Stimulated activated CD4-positive, alpha-beta T cell treated with anti-CD3 and anti-CD28 coated beads, Interleukin-2, amount 100 ng/mL, for 48 hours (primary cell): ENCODE measurements at regions not wholly inside any gene's neighbourhood (a gene's known extent, or its start where the extent isn't known, plus 50 kb on each side); places are given as distances from the start of the nearest gene placed in this dataset.

ENCODE experiments used
- DNase-seq, 2 donors: peaks; one replicate each; pipeline ENCODE4 v3.0.0-alpha.2; 2020

GRCh38 chr3:117695871-117696645, 986.5 kb downstream of the TUSC7 start:
- no peak for DNase-seq

DNA sequence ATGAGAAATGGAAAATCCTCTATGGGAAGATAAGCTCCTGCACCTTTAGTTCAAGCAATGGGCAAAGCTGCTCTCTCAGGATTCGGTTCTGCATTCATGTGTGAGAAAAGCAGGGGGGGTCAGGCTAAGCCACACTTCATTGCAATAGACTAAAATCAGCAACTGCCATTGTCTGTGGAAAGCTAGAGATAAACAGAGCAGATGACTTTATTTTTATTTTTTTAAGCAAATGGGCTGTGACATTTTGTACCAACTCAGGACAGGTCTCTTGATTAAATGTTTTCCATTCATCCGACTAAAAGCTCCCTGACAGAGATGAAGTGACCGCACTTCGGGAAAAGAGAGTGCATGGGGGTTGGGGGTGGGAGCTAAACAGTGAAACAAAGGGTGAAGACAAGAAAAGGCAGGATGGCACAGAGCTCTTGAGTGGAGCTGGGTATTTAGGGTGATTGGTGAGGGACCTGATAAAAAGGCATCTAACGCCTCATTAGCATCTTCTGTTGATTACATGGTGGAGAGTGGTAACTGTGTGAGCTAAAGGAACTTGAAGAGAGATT, 987.4 kb downstream of the TUSC7 start:
- DNase-seq = no peak

DNA sequence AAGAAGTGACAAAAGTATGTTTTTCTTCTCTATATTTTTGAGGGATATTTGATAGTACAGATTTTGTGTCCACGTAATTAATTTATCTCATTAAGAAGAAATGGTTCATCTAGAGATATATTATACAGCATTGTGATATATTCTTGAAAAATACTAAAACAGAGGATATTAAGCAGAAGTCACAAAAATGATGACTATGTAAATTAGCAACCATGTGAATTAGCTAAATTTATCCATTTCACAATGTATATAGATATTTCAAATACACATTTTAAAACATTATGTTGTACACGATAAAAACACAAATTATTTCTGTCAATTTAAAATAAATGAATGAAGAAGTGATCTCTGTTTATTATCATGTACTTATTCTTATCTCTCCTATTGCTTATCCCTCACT, 989.5 kb downstream of the TUSC7 start:
- DNase-seq = no peak

DNA sequence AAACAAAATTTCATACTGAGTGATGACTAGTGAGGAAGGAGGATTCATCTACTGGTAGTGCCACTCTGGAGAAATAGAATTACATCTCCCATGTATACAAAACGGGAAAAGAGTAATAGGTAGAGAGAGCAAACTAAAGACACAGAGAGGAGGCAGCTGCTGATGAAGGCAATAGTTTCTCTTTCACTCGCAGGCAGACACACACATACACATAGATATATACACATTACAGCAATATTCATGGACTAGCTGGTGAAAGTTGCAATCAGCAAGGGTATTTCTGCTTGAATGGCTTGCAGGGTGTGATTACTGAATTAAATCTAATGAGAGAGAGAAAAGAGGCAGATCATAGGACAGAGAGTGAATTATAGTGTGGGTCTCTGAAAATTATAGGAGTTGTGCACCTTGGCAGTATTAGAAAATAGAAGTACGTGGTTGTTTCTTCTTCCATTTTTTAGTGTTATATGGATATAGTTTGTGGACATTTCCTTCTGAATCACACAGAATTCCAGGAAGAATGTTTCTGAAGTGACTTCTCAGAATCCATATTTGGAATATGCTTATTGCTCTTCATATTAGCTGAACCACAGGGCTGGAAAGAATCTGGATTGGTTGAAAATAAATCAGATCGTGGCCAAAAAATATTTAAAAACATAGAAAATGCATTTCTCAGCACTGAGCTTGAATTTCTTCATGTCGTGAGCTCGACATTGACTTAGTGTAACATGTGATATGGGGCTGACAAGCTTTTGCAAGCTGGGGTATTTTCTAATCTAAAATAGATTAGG, 991.2 kb downstream of the TUSC7 start:
- no peak for DNase-seq

DNA sequence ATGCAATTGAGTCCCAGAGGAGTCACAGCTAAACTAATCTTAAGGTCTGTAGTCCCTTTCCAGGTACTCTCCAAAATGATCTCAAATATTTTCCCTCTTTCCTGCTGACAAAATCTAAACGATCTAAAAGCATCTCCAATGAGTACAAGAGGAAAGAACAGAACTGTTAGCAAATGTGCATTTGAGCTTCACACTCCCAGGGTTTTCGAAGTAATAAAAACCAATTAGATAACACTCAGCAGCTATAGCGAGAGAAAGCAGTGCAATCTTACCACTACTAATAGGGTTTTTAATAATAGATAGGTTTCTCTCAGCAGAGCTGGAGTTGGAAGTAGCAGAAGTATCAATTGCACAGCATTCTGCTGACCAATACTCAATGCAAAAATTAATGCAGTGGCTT, 995.4 kb downstream of the TUSC7 start:
- no peak for DNase-seq

GRCh38 chr3:117706037-117706436, 996.5 kb downstream of the TUSC7 start:
- DNase-seq = no peak

GRCh38 chr3:117706756-117707155, 997.2 kb downstream of the TUSC7 start:
- no peak for DNase-seq

- DNase-seq = no peak
Observed at GRCh38 chr3:117708601-117709000, 999.0 kb downstream of the TUSC7 start.

- DNase-seq = no peak
Observed at GRCh38 chr3:117709108-117709507, 999.5 kb downstream of the TUSC7 start.

GRCh38 chr3:117710501-117710900, 1000.9 kb downstream of the TUSC7 start:
- no peak for DNase-seq

- no peak for DNase-seq
Observed at GRCh38 chr3:117719316-117719926, 1009.8 kb downstream of the TUSC7 start.

- no peak for DNase-seq
Observed at GRCh38 chr3:117721866-117722265, 1012.3 kb downstream of the TUSC7 start.

GRCh38 chr3:117722856-117723255, 1013.3 kb downstream of the TUSC7 start:
- no peak for DNase-seq

DNA sequence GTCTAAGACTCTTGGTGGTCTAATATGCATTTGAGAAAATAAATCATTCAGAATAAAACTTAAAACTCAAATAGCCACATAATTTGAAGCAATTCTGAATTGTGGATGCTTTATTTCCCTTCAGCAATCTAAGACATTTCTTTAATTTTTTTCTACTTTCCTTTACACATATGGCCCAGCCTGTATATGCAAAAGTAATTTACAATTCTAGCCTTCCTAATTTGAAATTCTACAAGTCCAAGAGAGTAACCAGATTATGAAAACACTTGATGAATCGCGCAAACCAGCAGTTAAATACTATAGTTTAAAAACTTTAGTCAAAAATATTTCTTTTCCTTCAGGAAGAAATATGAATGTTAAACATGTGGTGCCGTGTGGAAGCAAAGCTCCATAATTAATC, 1014.2 kb downstream of the TUSC7 start:
- DNase-seq = no peak

DNA sequence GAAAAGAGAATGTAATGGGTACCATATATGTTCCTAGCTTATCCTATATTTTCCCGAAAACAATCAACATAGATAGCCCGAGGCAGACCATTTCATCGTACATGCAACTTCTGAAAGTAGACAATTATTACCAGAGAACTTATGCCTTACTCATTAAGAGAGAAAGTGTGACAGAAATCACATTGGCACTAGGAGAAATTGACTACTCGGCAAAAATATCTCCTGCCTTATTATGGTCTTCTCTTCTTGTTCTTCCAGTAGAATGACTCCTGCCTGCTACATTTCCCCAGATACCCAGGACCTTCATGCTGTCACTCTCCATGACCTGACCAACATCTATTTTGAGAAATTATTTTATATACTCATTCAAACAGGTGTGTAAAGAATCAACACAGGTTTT, 1015.7 kb downstream of the TUSC7 start:
- DNase-seq = no peak

- DNase-seq = no peak
Observed at GRCh38 chr3:117726776-117727175, 1017.2 kb downstream of the TUSC7 start.

DNA sequence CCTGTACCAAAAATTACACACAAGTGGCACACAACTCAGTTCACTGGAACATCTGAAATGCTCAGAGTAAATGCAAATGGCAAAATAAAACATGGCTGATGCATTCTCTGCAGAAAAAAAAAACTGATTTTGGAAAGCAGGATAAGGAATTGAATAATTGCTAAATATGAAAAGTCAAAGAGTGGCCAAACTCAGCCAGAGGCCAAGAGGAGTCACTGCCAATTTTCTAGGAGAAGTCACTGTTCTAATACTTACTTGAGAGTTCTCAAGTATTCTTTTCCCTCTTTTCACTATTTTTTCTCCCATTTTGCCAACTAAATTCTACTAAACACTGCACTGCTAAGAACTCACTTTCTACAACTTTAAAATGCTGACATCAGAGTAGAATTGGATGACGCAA, 1018.6 kb downstream of the TUSC7 start:
- DNase-seq = no peak

- DNase-seq = no peak
Observed at GRCh38 chr3:117734496-117734895, 1024.9 kb downstream of the TUSC7 start.

- DNase-seq = no peak
Observed at GRCh38 chr3:117735481-117736101, 1026.0 kb downstream of the TUSC7 start.

GRCh38 chr3:117736846-117737245, 1027.3 kb downstream of the TUSC7 start:
- DNase-seq = no peak

DNA sequence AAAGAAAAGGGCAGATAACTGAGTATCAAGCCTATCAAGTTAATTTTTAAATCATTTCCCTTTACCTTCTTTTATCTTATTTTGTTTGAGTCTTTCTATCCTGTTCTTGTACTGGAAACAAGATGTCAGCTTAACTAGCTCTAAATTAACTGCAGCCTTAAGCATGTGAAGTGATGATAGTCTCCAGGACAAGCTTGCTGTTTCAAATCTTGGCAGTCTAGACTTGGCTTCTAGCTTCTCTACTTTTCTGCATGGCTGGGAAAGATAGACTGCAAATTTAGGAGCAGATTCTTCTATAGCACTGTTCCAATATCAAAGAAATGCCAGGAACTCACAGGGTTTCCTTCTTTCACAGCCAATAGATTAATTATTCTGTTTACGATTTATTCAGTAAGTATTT, 1034.4 kb downstream of the TUSC7 start:
- no peak for DNase-seq

- DNase-seq = no peak
Observed at GRCh38 chr3:117744935-117745334, 1035.4 kb downstream of the TUSC7 start.

DNA sequence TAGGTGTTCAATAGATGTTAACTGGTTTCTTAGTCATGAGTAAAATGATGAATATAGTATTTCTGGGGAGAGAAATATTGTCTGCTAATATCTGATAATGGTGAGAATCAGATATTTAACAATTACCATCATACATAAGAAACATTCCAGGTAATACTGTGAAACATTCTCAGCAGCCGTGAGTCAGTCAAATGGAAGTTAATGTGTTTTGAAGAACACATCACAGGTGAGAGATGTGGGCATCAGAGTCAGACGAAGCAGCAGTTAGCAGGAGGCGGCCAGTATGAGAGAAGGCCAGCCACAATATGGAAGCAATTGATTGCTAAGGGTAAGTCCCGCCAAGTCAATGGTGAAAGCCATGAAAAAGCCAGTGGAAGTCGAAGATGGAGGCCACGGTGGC, 1035.9 kb downstream of the TUSC7 start:
- no peak for DNase-seq
